Mammary epithelial cell (primary cell): ENCODE measurements at regions not wholly inside any gene's neighbourhood (a gene's known extent, or its start where the extent isn't known, plus 50 kb on each side); places are given as distances from the start of the nearest gene placed in this dataset.

Experiments used
- EZH2 ChIP-seq: IDR thresholded peaks from 2 replicates; pipeline ENCODE4 v1.6.1; 2012; ENCODE audit warnings: low read length, inconsistent platforms, borderline replicate concordance
- TF ChIP-seq, protein P1 (sequence below), 2 donors: IDR thresholded peaks in 1 of 2; conservative IDR thresholded peaks in 1 of 2; 2 replicates each; pipeline ENCODE4 v1.5.1; 2011 to 2012; ENCODE audit warnings: inconsistent platforms in 2 of 2, low read length in 2 of 2, mild to moderate bottlenecking in 2 of 2, control low read depth in 1 of 2, low read depth in 1 of 2; ENCODE audit not compliant: insufficient read depth in 1 of 2; ENCODE audit errors: extremely low read depth in 1 of 2

GRCh38 chr16:51753467-51754127, 602.5 kb upstream of the SALL1 start:
- TF ChIP-seq, protein P1, sequence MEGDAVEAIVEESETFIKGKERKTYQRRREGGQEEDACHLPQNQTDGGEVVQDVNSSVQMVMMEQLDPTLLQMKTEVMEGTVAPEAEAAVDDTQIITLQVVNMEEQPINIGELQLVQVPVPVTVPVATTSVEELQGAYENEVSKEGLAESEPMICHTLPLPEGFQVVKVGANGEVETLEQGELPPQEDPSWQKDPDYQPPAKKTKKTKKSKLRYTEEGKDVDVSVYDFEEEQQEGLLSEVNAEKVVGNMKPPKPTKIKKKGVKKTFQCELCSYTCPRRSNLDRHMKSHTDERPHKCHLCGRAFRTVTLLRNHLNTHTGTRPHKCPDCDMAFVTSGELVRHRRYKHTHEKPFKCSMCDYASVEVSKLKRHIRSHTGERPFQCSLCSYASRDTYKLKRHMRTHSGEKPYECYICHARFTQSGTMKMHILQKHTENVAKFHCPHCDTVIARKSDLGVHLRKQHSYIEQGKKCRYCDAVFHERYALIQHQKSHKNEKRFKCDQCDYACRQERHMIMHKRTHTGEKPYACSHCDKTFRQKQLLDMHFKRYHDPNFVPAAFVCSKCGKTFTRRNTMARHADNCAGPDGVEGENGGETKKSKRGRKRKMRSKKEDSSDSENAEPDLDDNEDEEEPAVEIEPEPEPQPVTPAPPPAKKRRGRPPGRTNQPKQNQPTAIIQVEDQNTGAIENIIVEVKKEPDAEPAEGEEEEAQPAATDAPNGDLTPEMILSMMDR (conservative IDR thresholded peaks at IDR 0.05 in 1 of 2, IDR thresholded peaks at IDR 0.05 in 1 of 2; ENCODE audit: extremely low read depth in 1 of 2, insufficient read depth in 1 of 2, low read depth in 1 of 2, low read length in 2 of 2), result no peak
- no peak for TF ChIP-seq EZH2
